Tibial nerve (tissue), 4 donors: ENCODE measurements at regions not wholly inside any gene's neighbourhood (a gene's known extent, or its start where the extent isn't known, plus 50 kb on each side); places are given as distances from the start of the nearest gene placed in this dataset.

Experiments
- CTCF ChIP-seq, 5 experiments: fragments of 200-600 bp in 3 of 5; fragments of 450-650 bp in 2 of 5; sonication (generic) in 3 of 5; IDR thresholded peaks; one replicate each; pipeline ENCODE4 v1.5.1; 2016 to 2019; ENCODE audit warnings: antibody characterized with exemption in 5 of 5, mild to moderate bottlenecking in 3 of 5, moderate library complexity in 2 of 5
- EP300 ChIP-seq, 2 donors: sonication (generic); formaldehyde crosslinking; IDR thresholded peaks; one replicate each; pipeline ENCODE4 v1.6.1; 2017; ENCODE audit warnings: antibody characterized with exemption in 2 of 2, mild to moderate bottlenecking in 1 of 2
- POLR2A ChIP-seq, 2 donors: fragments of 450-650 bp; IDR thresholded peaks; one replicate each; pipeline ENCODE4 v1.6.1; 2017; ENCODE audit warnings: antibody characterized with exemption in 2 of 2, mild to moderate bottlenecking in 2 of 2, moderate library complexity in 2 of 2

DNA sequence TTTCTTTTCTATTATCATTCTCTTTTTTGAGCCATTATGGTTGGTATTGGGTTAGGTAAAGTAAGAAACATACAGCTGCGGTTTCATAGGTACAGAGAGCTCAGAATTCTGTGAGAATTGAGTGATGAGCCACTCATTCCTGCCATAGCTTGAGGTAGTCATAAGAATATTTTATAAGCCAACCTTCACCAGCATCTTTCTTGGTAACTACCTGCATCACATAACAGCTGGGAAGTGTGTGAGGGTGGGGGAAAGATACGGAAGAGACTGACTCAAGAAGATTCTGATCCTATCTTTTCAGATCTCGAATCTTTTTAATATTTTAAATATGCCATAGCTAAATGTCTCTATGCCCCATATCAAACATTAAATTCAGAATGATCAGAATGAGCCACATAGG, 313.8 kb upstream of the DDX18 start:
- TF ChIP-seq CTCF (IDR thresholded peaks at IDR 0.05) = no peak
- no peak for TF ChIP-seq POLR2A (IDR thresholded peaks at IDR 0.05)
- TF ChIP-seq EP300 (IDR thresholded peaks at IDR 0.05) = no peak
